ENCODE measurements at regions not wholly inside any gene's neighbourhood (a gene's known extent, or its start where the extent isn't known, plus 50 kb on each side); places are given as distances from the start of the nearest gene placed in this dataset.

DNA sequence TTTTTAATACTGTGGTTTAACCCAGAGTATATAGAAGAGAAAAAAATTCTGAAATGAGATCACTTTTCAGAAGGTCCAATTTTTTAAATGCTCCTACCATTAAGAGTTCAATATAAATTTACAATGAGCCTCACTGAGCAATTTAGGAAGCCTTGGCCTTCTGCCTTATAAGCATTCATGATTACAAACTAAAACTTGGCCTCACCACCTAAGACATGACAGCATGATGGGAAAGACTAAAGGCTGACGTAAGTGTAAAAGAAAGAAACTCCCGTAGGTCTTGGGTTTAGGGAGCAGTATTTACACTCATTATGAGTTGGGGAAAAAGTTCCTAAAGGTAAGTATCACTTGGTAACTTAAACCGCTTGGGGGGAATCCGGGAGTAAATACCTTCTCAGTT lies 70.7 kb upstream of the ESRRG start:
- no peak for DNase-seq (ENCODE audit: low read depth)
- in situ Hi-C loops (cut with HindIII; ENCODE audit: low pct_unique_long_range_greater_than_20kb, low sequenced_read_pairs) = no loop called here

DNA sequence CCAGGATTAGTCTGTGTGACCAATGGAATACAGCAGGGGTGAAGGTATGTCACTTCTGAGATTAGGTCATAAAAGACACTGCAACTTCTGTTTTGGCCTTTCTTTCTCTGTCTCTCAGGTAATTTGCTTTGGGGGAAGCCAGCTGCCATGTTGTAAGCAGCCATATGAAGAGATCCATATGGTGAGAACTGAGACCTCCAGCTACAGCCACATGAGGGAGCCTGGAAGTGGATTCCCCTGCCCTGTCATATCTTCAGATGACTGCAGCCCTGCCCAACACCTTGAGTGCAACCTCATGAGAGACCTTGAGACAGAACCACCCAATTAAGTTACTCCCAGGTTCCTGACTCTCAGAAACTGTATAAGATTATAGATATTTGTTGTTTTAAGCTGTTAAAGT lies 70.1 kb upstream of the ESRRG start:
- DNase-seq (ENCODE audit: low read depth) = no peak
- in situ Hi-C loops (cut with HindIII; ENCODE audit: low pct_unique_long_range_greater_than_20kb, low sequenced_read_pairs) = no loop called here

DNA sequence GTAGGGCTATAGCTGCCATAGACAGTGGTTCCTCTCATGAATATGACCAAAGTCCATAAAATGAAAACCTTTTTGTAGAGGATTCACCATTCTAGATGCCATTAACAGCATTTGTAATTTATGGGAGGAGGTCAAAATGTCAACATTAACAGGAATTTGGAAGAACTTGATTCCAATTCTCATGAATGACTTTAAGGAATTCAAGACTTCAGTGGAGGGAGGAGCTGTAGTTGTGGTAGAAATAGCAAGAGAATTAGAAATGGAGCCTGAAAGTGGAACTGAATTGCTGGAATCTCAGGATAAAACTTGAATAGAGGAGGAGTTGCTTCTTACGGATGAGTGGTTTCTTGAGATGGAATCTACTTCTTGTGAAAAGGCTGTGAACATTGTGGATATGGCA lies 65.4 kb upstream of the ESRRG start:
- in situ Hi-C loops (cut with HindIII; ENCODE audit: low pct_unique_long_range_greater_than_20kb, low sequenced_read_pairs) = no loop called here
- DNase-seq (ENCODE audit: low read depth) = no peak

DNA sequence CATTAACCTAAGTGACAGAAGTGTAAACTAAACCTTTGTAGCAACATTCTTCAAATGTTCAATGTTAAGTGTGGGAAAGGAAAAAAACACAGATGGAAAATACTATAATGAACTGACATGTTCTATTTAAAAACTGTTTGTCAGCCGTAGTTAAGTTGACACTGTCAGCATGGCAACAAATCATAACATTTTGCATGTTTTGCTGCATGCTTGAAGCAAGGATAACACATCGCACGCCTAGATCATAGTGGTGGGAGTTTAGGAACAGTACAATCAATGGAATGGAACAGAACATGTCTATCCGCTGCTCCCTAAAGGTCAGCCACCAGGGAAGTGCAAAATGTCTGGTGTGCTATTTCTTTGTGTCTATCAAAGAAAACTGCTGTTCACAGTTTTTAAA lies 62.5 kb upstream of the ESRRG start:
- no peak for DNase-seq (ENCODE audit: low read depth)

DNA sequence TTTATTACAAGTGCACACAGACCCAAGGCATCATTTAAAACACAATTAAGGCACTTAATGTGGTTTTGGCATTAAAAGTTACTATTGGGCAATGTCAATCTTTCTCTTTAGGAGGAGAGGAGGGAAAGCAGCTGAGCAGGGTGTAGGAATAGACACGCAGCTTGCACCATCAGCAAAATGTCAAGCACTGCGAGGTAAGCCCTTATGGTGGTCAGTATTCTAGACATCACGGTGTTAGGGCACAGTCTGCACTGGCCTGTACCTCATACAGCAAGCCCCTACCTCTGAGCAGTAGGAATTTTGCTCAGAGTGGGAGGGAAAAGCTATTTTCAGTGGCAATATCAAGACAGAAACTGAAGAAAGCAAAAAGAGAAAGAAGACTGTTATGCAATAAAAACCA lies 62.0 kb upstream of the ESRRG start:
- in situ Hi-C loops (cut with HindIII; ENCODE audit: low pct_unique_long_range_greater_than_20kb, low sequenced_read_pairs) = no loop called here
- no peak for DNase-seq (ENCODE audit: low read depth)

More for the DNA sequence above, 62.5 kb upstream of the ESRRG start:
- in situ Hi-C loops (cut with HindIII; ENCODE audit: low pct_unique_long_range_greater_than_20kb, low sequenced_read_pairs) = no loop called here

DNA sequence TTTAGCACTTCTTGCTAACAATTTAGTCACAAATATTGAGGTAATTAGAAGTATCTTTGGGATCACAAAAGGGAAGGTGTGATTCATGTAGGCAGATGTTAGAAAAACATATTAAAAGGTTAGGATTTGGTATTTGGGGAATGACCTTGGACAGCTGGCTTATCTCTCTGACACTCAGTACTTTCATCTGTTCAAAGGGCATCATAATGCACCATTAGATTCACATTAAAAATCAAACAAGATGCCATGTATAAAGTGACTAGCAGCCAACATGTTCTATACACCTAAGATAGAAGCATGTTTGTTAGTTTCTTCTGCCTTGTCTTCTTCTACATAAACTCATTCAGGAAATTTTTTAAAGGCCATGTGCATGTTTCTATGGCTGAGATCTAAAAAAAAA lies 56.5 kb upstream of the ESRRG start:
- in situ Hi-C loops (cut with HindIII; ENCODE audit: low pct_unique_long_range_greater_than_20kb, low sequenced_read_pairs) = no loop called here
- DNase-seq (ENCODE audit: low read depth) = no peak

DNA sequence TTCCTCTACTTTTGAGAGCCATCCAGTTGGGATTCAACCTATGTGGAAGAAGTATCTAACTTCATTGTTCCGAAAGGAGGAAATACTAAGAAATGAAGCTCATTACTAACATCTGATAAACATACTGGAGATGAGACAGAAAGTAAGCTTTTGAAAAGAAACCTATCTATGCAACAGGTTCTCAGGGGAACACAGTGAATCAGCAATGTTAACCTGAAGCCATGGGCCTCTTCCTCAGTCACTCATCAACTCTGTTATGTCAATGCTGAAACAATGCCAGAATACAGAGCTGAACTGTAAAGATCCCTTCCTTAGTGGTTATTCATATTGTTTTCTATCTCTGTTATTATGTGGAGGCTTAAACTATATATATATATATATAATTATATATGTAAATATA lies 55.5 kb upstream of the ESRRG start:
- DNase-seq (ENCODE audit: low read depth) = no peak
- in situ Hi-C loops (cut with HindIII; ENCODE audit: low pct_unique_long_range_greater_than_20kb, low sequenced_read_pairs) = no loop called here

DNA sequence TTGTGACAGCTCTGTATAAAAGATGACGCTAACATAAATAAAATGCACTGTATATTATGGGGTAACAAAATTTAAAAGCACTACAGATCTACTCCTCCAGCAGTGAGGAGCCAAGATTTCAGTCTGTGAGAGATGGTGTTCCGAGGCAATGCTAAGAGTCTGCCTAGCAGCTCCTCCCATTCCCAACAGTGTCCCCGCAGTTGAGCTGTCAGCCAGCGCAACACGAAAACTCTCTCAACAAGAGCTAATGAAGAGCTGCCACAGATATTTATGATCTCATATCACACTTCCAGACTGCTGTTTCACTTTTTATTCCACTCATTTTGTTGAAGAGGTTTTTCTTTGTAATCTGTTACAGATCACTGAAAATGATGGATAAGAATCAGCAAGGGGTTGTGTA lies 53.9 kb upstream of the ESRRG start:
- no peak for DNase-seq (ENCODE audit: low read depth)
- in situ Hi-C loops (cut with HindIII; ENCODE audit: low pct_unique_long_range_greater_than_20kb, low sequenced_read_pairs) = no loop called here

All from Caki2 (cell line).